G401 (cell line): ENCODE measurements at regions not wholly inside any gene's neighbourhood (a gene's known extent, or its start where the extent isn't known, plus 50 kb on each side); places are given as distances from the start of the nearest gene placed in this dataset.
"Not testable (repeated sequence)": the region's sequence is repeated elsewhere in the genome, so short reads cannot be mapped to it uniquely, and the experiment has no call there.

Experiments
- DNase-seq: peaks from one replicate; pipeline ENCODE4 v3.0.0-alpha.2; 2015; ENCODE audit warnings: low spot score
- in situ Hi-C: cut with HindIII; loops from 2 replicates; pipeline ENCODE4 v1.10.0; 2016; ENCODE audit warnings: low sequenced_read_pairs, mixed read lengths

- no peak for DNase-seq
- in situ Hi-C loops, result no loop called here
Observed at GRCh38 chr11:82546661-82547557, 186.8 kb downstream of the FAM181B start.

GRCh38 chr11:82539669-82540068 lies 194.0 kb downstream of the FAM181B start:
- in situ Hi-C loops, result no loop called here
- DNase-seq, result no peak

- DNase-seq, result no peak
- in situ Hi-C loops, result no loop called here
Observed at GRCh38 chr11:82536706-82537105, 197.0 kb downstream of the FAM181B start.

- in situ Hi-C loops, result no loop called here
- DNase-seq, result no peak
Observed at GRCh38 chr11:82533628-82534327, 199.9 kb downstream of the FAM181B start.

GRCh38 chr11:82529936-82530335 lies 203.7 kb downstream of the FAM181B start:
- peak; percentile 48 for DNase-seq
- in situ Hi-C loops, result no loop called here

GRCh38 chr11:82527081-82527584 lies 206.5 kb downstream of the FAM181B start:
- in situ Hi-C loops, result no loop called here
- peak; percentile 59 for DNase-seq

GRCh38 chr11:82523141-82523540 lies 210.5 kb downstream of the FAM181B start:
- DNase-seq, result no peak
- in situ Hi-C loops, result no loop called here

GRCh38 chr11:82521427-82521826 lies 212.2 kb downstream of the FAM181B start:
- in situ Hi-C loops, result no loop called here
- DNase-seq, result no peak

GRCh38 chr11:82507288-82507687 lies 226.4 kb downstream of the FAM181B start:
- DNase-seq, result no peak

GRCh38 chr11:82505379-82505778 lies 228.3 kb downstream of the FAM181B start:
- in situ Hi-C loops, result no loop called here
- no peak for DNase-seq

More at GRCh38 chr11:82507288-82507687, 226.4 kb downstream of the FAM181B start:
- in situ Hi-C loops, result no loop called here

GRCh38 chr11:82501174-82501573 lies 232.5 kb downstream of the FAM181B start:
- in situ Hi-C loops, DNase-seq: not testable (repeated sequence)

GRCh38 chr11:82494988-82495432 lies 238.7 kb downstream of the FAM181B start:
- in situ Hi-C loops, result no loop called here
- DNase-seq, result no peak

- DNase-seq, result no peak
- in situ Hi-C loops, result no loop called here
Observed at GRCh38 chr11:82474876-82475275, 258.8 kb downstream of the FAM181B start.

GRCh38 chr11:82465481-82465880 lies 268.2 kb downstream of the FAM181B start:
- no peak for DNase-seq
- in situ Hi-C loops, result no loop called here

- in situ Hi-C loops, result no loop called here
- no peak for DNase-seq
Observed at GRCh38 chr11:82462608-82463242, 270.9 kb downstream of the FAM181B start.

GRCh38 chr11:82458761-82459160 lies 274.9 kb downstream of the FAM181B start:
- in situ Hi-C loops, result no loop called here
- no peak for DNase-seq

GRCh38 chr11:82458147-82458546 lies 275.5 kb downstream of the FAM181B start:
- in situ Hi-C loops, result no loop called here
- DNase-seq, result no peak

GRCh38 chr11:82450996-82451395 lies 282.7 kb downstream of the FAM181B start:
- in situ Hi-C loops, result no loop called here
- no peak for DNase-seq

- in situ Hi-C loops, result no loop called here
- no peak for DNase-seq
Observed at GRCh38 chr11:82406611-82407010, 327.1 kb downstream of the FAM181B start.

- in situ Hi-C loops, result no loop called here
- DNase-seq, result no peak
Observed at GRCh38 chr11:82405421-82405820, 328.2 kb downstream of the FAM181B start.
